HG03103 (cell line): ENCODE measurements at regions not wholly inside any gene's neighbourhood (a gene's known extent, or its start where the extent isn't known, plus 50 kb on each side); places are given as distances from the start of the nearest gene placed in this dataset.

Source experiments
- ATAC-seq: cut with Tn5 transposase; IDR thresholded peaks from one replicate; pipeline ENCODE4 v1.9.1; 2021; ENCODE audit warnings: low read depth; ENCODE audit not compliant: unreplicated experiment

GRCh38 chr2:9156483-9156882, 50.1 kb upstream of the ASAP2 start:
- no peak for ATAC-seq

GRCh38 chr2:9154061-9154460, 52.6 kb upstream of the ASAP2 start:
- ATAC-seq: no peak

- no peak for ATAC-seq
These were observed 53.0 kb upstream of the ASAP2 start for GRCh38 chr2:9153643-9153980.

GRCh38 chr2:9152975-9153642, 53.5 kb upstream of the ASAP2 start:
- no peak for ATAC-seq

GRCh38 chr2:9150906-9151305, 55.7 kb upstream of the ASAP2 start:
- no peak for ATAC-seq

GRCh38 chr2:9150568-9150900, 56.1 kb upstream of the ASAP2 start:
- ATAC-seq: no peak

- ATAC-seq: no peak
These were observed 56.7 kb upstream of the ASAP2 start for GRCh38 chr2:9149726-9150567.

GRCh38 chr2:9149388-9149660, 57.3 kb upstream of the ASAP2 start:
- no peak for ATAC-seq

GRCh38 chr2:9146646-9147045, 60.0 kb upstream of the ASAP2 start:
- ATAC-seq: no peak

- no peak for ATAC-seq
These were observed 60.7 kb upstream of the ASAP2 start for GRCh38 chr2:9145752-9146430.

- no peak for ATAC-seq
These were observed 61.4 kb upstream of the ASAP2 start for GRCh38 chr2:9145109-9145751.

- ATAC-seq: no peak
These were observed 62.0 kb upstream of the ASAP2 start for GRCh38 chr2:9144617-9145016.

GRCh38 chr2:9144046-9144445, 62.6 kb upstream of the ASAP2 start:
- no peak for ATAC-seq

GRCh38 chr2:9143264-9143815, 63.3 kb upstream of the ASAP2 start:
- no peak for ATAC-seq

- no peak for ATAC-seq
These were observed 63.9 kb upstream of the ASAP2 start for GRCh38 chr2:9142551-9143263.

GRCh38 chr2:9141706-9142460, 64.7 kb upstream of the ASAP2 start:
- ATAC-seq: no peak

- no peak for ATAC-seq
These were observed 65.4 kb upstream of the ASAP2 start for GRCh38 chr2:9141091-9141667.

GRCh38 chr2:9140645-9141044, 66.0 kb upstream of the ASAP2 start:
- ATAC-seq: no peak
